Lung (tissue), 11 donors: ENCODE measurements at regions not wholly inside any gene's neighbourhood (a gene's known extent, or its start where the extent isn't known, plus 50 kb on each side); places are given as distances from the start of the nearest gene placed in this dataset.

ENCODE experiments used
- ATAC-seq: fragments of 200-7000 bp; cut with Tn5 transposase; one replicate; pipeline ENCODE4 v1.9.1; 2020; ENCODE audit warnings: moderate number of reproducible peaks; ENCODE audit not compliant: insufficient read depth, low FRiP score
- DNase-seq, 3 donors: peaks; one replicate each; pipeline ENCODE4 v3.0.0-alpha.2; 2013 to 2017
- H3K27ac ChIP-seq, 2 donors: one replicate each; pipeline ENCODE4 v1.5.1; 2013; ENCODE audit warnings: mild to moderate bottlenecking in 2 of 2, moderate library complexity in 2 of 2, control low read depth in 1 of 2, inconsistent platforms in 1 of 2, low read depth in 1 of 2, low read length in 1 of 2
- H3K27me3 ChIP-seq, 3 donors: one replicate each; pipeline ENCODE4 v1.5.1; 2013; ENCODE audit warnings: low read length in 2 of 3; ENCODE audit not compliant: control insufficient read depth in 3 of 3, insufficient read depth in 3 of 3
- H3K36me3 ChIP-seq, 4 donors: one replicate each; pipeline ENCODE4 v1.5.1; 2013; ENCODE audit warnings: low read length in 4 of 4, mild to moderate bottlenecking in 1 of 4, moderate library complexity in 1 of 4; ENCODE audit not compliant: control insufficient read depth in 4 of 4, insufficient read depth in 4 of 4
- H3K4me1 ChIP-seq, 5 donors: one replicate each; pipeline ENCODE4 v1.5.1; 2013; ENCODE audit warnings: low read length in 5 of 5, mild to moderate bottlenecking in 2 of 5, moderate library complexity in 1 of 5; ENCODE audit not compliant: control insufficient read depth in 5 of 5, insufficient read depth in 5 of 5
- H3K4me3 ChIP-seq: one replicate; pipeline ENCODE4 v1.5.1; 2013; ENCODE audit warnings: mild to moderate bottlenecking, control low read depth, moderate library complexity
- H3K9ac ChIP-seq, 2 donors: one replicate each; pipeline ENCODE4 v1.5.1; 2013; ENCODE audit warnings: low read length in 2 of 2, control low read depth in 1 of 2; ENCODE audit not compliant: insufficient read depth in 1 of 2
- H3K9me3 ChIP-seq, 4 donors: one replicate each; pipeline ENCODE4 v1.5.1; 2013; ENCODE audit warnings: low read length in 3 of 4, mild to moderate bottlenecking in 1 of 4, moderate library complexity in 1 of 4; ENCODE audit not compliant: control insufficient read depth in 4 of 4, insufficient read depth in 3 of 4
- WGBS, 2 donors: extraction: QIAGEN DNeasy Blood & Tissue Kit; methylation state at CpG; one replicate each; pipeline ENCODE4 v1.1.7; 2013; 5-methylcytosine and 5-hydroxymethylcytosine counted together
- TF ChIP-seq, protein P1 (sequence below): IDR thresholded peaks from 2 replicates; pipeline ENCODE4 v1.5.1; 2012; ENCODE audit warnings: mild to moderate bottlenecking; ENCODE audit errors: control extremely low read depth, extremely low read depth
- donor health status: control.
- donor health status: control.
- donor health status: Bipolar disorder and iron deficiency.
- donor health status: healthy.
- donor health status: DM: yes; HTN: yes; CAD: no.

DNA sequence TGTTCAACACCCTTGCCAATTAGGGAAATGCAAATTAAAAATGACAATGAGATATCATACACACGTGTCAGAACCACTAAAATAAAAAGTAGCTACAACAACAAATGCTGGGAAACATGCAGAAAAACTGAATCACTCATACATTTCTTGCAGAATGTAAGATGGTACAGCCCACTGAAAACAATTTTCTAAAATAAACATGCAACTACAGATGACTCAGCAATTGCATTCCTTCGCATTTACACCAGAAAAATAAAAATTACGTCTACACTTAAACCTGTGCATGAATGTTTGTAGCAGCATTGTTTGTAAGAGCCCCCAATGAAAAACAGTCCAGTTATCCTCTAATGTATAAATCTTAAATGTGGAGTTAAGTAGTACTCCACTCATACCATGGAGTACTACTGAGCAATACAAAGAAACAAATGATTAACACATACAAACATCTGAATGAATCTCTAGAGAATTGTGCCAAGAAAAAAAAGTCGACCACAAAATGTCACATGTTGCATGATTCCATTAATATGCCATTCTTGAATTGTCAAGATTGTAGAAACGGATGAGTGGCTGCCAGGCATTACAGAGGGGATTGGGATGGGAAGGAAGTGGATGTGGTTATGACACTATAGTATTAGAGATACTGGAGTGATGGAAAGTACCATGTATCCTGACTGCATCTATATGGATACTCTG is 134.6 kb upstream of the NPSR1 start:
- ATAC-seq = no peak
- no peaks in the 10 kb centered on the region for H3K4me1 ChIP-seq
- no peak for DNase-seq
- no peak overlapping the region for H3K27ac ChIP-seq
- H3K27me3 ChIP-seq = no peaks in the 10 kb centered on the region
- H3K9me3 ChIP-seq = peaks cover 0 to 9% (median 3%) of the 10 kb centered on the region in 4 donors
- 77 to 83% methylated on average over 5 of the region's 5 CpGs for WGBS, 2 donors
- H3K4me3 ChIP-seq = no peak overlapping the region
- TF ChIP-seq, protein P1, sequence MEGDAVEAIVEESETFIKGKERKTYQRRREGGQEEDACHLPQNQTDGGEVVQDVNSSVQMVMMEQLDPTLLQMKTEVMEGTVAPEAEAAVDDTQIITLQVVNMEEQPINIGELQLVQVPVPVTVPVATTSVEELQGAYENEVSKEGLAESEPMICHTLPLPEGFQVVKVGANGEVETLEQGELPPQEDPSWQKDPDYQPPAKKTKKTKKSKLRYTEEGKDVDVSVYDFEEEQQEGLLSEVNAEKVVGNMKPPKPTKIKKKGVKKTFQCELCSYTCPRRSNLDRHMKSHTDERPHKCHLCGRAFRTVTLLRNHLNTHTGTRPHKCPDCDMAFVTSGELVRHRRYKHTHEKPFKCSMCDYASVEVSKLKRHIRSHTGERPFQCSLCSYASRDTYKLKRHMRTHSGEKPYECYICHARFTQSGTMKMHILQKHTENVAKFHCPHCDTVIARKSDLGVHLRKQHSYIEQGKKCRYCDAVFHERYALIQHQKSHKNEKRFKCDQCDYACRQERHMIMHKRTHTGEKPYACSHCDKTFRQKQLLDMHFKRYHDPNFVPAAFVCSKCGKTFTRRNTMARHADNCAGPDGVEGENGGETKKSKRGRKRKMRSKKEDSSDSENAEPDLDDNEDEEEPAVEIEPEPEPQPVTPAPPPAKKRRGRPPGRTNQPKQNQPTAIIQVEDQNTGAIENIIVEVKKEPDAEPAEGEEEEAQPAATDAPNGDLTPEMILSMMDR = no peak
- no peak overlapping the region for H3K9ac ChIP-seq
- H3K36me3 ChIP-seq = no peaks in the 10 kb centered on the region

DNA sequence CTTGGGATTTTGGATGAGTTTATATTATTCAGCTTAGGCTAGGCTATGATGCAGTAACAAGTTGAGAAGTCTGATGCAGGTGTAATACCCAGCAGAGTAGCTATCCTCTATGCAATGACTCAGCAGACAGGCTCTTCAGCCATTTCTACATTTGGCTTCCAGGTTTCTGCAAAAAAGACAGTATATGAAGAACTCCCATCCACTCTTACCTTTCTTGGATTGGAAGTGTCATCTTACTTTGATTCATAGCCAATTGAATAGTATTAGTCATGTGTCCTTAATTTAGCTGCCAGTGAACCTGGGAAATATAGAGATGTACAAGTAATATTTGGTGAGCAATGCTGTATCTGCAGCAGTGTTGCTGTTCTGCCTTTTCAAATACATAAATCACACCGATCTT is 127.8 kb upstream of the NPSR1 start:
- Histone ChIP-seq H3K4me3 (no peak overlapping the region), H3K27me3 (no peaks in the 10 kb centered on the region), H3K9ac (no peak overlapping the region), H3K27ac (no peak overlapping the region), H3K36me3 (no peaks in the 10 kb centered on the region), H3K9me3 (peaks cover 0 to 4% (median 0%) of the 10 kb centered on the region in 4 donors), H3K4me1 (no peaks in the 10 kb centered on the region)
- WGBS, 2 donors = 88 to 92% methylated on average over 1 of the region's 1 CpG
- ATAC-seq (no peak), DNase-seq (no peak)
- TF ChIP-seq, protein P1 = no peak

DNA sequence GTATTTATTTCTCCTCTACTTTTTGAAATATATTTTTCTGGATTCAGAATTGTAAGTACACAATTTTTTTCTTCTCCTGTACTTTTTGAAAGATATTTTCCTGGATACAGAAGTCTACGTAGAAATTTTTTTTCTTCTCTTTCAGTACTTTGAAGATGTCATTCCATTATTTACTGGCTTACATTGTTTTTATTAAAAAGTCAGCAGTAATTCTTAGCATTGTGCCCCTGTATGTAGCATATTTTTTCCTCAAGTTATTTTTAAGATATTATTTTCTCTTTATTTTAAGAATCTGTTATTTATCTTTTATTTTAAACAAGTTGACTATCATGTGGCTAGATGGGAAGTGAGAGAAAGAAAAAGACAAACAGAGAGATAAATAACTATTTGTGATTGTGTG is 119.0 kb upstream of the NPSR1 start:
- no peak for ATAC-seq

More for the DNA sequence above, 119.0 kb upstream of the NPSR1 start:
- WGBS, 2 donors = 94 to 96% methylated on average over 1 of the region's 1 CpG
- Histone ChIP-seq H3K27me3 (no peaks in the 10 kb centered on the region), H3K9me3 (peaks cover 0 to 5% (median 1%) of the 10 kb centered on the region in 4 donors), H3K27ac (no peak overlapping the region), H3K9ac (no peak overlapping the region), H3K36me3 (no peaks in the 10 kb centered on the region), H3K4me3 (no peak overlapping the region), H3K4me1 (no peaks in the 10 kb centered on the region)
- no peak for DNase-seq
- TF ChIP-seq, protein P1 = no peak
